OCI-LY1 (cell line): ENCODE measurements at regions not wholly inside any gene's neighbourhood (a gene's known extent, or its start where the extent isn't known, plus 50 kb on each side); places are given as distances from the start of the nearest gene placed in this dataset.

ENCODE experiments used
- H2AFZ ChIP-seq: fragments of 200-600 bp; sonication (generic), shearing (Covaris generic); 2 replicates; pipeline ENCODE4 v1.6.0; 2014; ENCODE audit warnings: antibody characterized with exemption, mild to moderate bottlenecking, low read length
- H3F3A ChIP-seq: fragments of 200-600 bp; sonication (generic), shearing (Covaris generic); 2 replicates; pipeline ENCODE4 v1.6.0; 2014; ENCODE audit warnings: mild to moderate bottlenecking, antibody characterized with exemption, low read length, moderate library complexity; ENCODE audit not compliant: insufficient read depth
- H3K27ac ChIP-seq: fragments of 200-600 bp; sonication (generic); 2 replicates; pipeline ENCODE4 v1.5.1; 2014; ENCODE audit warnings: low read length, mixed run types, mild to moderate bottlenecking, low read depth; ENCODE audit not compliant: poor library complexity, severe bottlenecking
- H3K27me3 ChIP-seq: fragments of 200-600 bp; sonication (generic); 2 replicates; pipeline ENCODE4 v1.6.0; 2014; ENCODE audit warnings: antibody characterized with exemption, mild to moderate bottlenecking, low read length, moderate library complexity; ENCODE audit not compliant: insufficient read depth
- H3K36me3 ChIP-seq: fragments of 200-600 bp; sonication (generic); 2 replicates; pipeline ENCODE4 v1.6.1; 2014; ENCODE audit warnings: mild to moderate bottlenecking, antibody characterized with exemption, low read length, moderate library complexity, mixed read lengths; ENCODE audit not compliant: insufficient read depth
- H3K4me1 ChIP-seq: fragments of 200-600 bp; sonication (generic); 2 replicates; pipeline ENCODE4 v1.5.1; 2014; ENCODE audit warnings: mild to moderate bottlenecking, low read length, moderate library complexity; ENCODE audit not compliant: insufficient read depth, severe bottlenecking
- H3K4me2 ChIP-seq: fragments of 200-600 bp; sonication (generic), shearing (Covaris generic); 2 replicates; pipeline ENCODE4 v1.6.1; 2014; ENCODE audit warnings: low read length
- H3K4me3 ChIP-seq: fragments of 200-600 bp; sonication (generic); 2 replicates; pipeline ENCODE4 v1.5.1; 2014; ENCODE audit warnings: low read length, low read depth, mild to moderate bottlenecking, mixed read lengths; ENCODE audit not compliant: poor library complexity, severe bottlenecking
- H3K79me2 ChIP-seq: fragments of 200-600 bp; shearing (Covaris generic); 2 replicates; pipeline ENCODE4 v1.6.1; 2016; ENCODE audit warnings: mixed run types, low read length, mixed read lengths; ENCODE audit not compliant: insufficient read depth
- H3K9ac ChIP-seq: fragments of 200-600 bp; sonication (generic), shearing (Covaris generic); 2 replicates; pipeline ENCODE4 v1.6.1; 2014; ENCODE audit warnings: mild to moderate bottlenecking, low read length, mixed read lengths
- H3K9me2 ChIP-seq: fragments of 200-600 bp; sonication (generic), shearing (Covaris generic); 2 replicates; pipeline ENCODE4 v1.6.1; 2014; ENCODE audit warnings: low read depth, mild to moderate bottlenecking, low read length, mixed read lengths
- H3K9me3 ChIP-seq: fragments of 200-600 bp; shearing (Covaris generic); 2 replicates; pipeline ENCODE4 v1.6.1; 2014; ENCODE audit warnings: low read length, mixed read lengths
- H4K20me1 ChIP-seq: fragments of 200-600 bp; sonication (generic), shearing (Covaris generic); 2 replicates; pipeline ENCODE4 v1.6.0; 2016; ENCODE audit warnings: mild to moderate bottlenecking, low read length; ENCODE audit not compliant: insufficient read depth
- CTCF ChIP-seq: fragments of 200-600 bp; sonication (generic), shearing (Covaris generic); IDR thresholded peaks from 2 replicates; pipeline ENCODE4 v1.5.1; 2017; ENCODE audit warnings: mild to moderate bottlenecking, antibody characterized with exemption, low read length, moderate library complexity, mixed read lengths
- EZH2 ChIP-seq: fragments of 200-600 bp; sonication (generic), shearing (Covaris generic); IDR thresholded peaks from 2 replicates; pipeline ENCODE4 v1.8.0; 2017; ENCODE audit warnings: borderline replicate concordance, mixed run types, mild to moderate bottlenecking, antibody characterized with exemption, low read length, moderate library complexity, mixed read lengths

GRCh38 chr12:116426391-116427136 lies 132.6 kb upstream of the MAP1LC3B2 start:
- no peak overlapping the region for H3K27ac ChIP-seq
- H2AFZ ChIP-seq: no peak overlapping the region
- H4K20me1 ChIP-seq: no peaks in the 10 kb centered on the region
- no peaks in the 10 kb centered on the region for H3K4me1 ChIP-seq
- no peak overlapping the region for H3K9ac ChIP-seq
- no peak overlapping the region for H3K4me3 ChIP-seq
- no peak overlapping the region for H3K4me2 ChIP-seq
- no peaks in the 10 kb centered on the region for H3K79me2 ChIP-seq
- no peaks in the 10 kb centered on the region for H3K9me2 ChIP-seq
- H3K9me3 ChIP-seq: peaks cover 4% of the 10 kb centered on the region; the same call in 1 of the 2 replicates
- no peaks in the 10 kb centered on the region for H3K27me3 ChIP-seq
- TF ChIP-seq CTCF: no peak
- no peak for TF ChIP-seq EZH2
- no peaks in the 10 kb centered on the region for H3K36me3 ChIP-seq
- no peaks in the 10 kb centered on the region for H3F3A ChIP-seq

- Histone ChIP-seq H3K36me3 (no peaks in the 10 kb centered on the region), H3K4me2 (no peak overlapping the region), H3K4me1 (no peaks in the 10 kb centered on the region), H3K4me3 (no peak overlapping the region), H4K20me1 (no peaks in the 10 kb centered on the region), H2AFZ (no peak overlapping the region), H3K9me3 (no peaks in the 10 kb centered on the region), H3K27me3 (peaks cover 3% of the 10 kb centered on the region; the same call in 1 of the 2 replicates), H3K9me2 (no peaks in the 10 kb centered on the region), H3F3A (no peaks in the 10 kb centered on the region), H3K27ac (no peak overlapping the region), H3K9ac (no peak overlapping the region), H3K79me2 (no peaks in the 10 kb centered on the region)
- TF ChIP-seq CTCF (no peak), EZH2 (no peak)
These were observed 131.8 kb upstream of the MAP1LC3B2 start for GRCh38 chr12:116427200-116427930.

- H3F3A ChIP-seq: no peaks in the 10 kb centered on the region
- H3K4me3 ChIP-seq: no peak overlapping the region
- no peaks in the 10 kb centered on the region for H3K4me1 ChIP-seq
- H3K9ac ChIP-seq: no peak overlapping the region
- H3K36me3 ChIP-seq: no peaks in the 10 kb centered on the region
- H3K4me2 ChIP-seq: no peak overlapping the region
- no peak overlapping the region for H3K27ac ChIP-seq
- no peaks in the 10 kb centered on the region for H4K20me1 ChIP-seq
- peaks cover 14% of the 10 kb centered on the region; the same call in 1 of the 2 replicates for H3K27me3 ChIP-seq
- H3K79me2 ChIP-seq: no peaks in the 10 kb centered on the region
- TF ChIP-seq CTCF: no peak
- TF ChIP-seq EZH2: no peak
- no peaks in the 10 kb centered on the region for H3K9me2 ChIP-seq
- H2AFZ ChIP-seq: no peak overlapping the region
- no peaks in the 10 kb centered on the region for H3K9me3 ChIP-seq
These were observed 129.3 kb upstream of the MAP1LC3B2 start for GRCh38 chr12:116429826-116430360.
